ENCODE measurements at regions not wholly inside any gene's neighbourhood (a gene's known extent, or its start where the extent isn't known, plus 50 kb on each side); places are given as distances from the start of the nearest gene placed in this dataset.
"Not testable (repeated sequence)": the region's sequence is repeated elsewhere in the genome, so short reads cannot be mapped to it uniquely, and the experiment has no call there.

DNA sequence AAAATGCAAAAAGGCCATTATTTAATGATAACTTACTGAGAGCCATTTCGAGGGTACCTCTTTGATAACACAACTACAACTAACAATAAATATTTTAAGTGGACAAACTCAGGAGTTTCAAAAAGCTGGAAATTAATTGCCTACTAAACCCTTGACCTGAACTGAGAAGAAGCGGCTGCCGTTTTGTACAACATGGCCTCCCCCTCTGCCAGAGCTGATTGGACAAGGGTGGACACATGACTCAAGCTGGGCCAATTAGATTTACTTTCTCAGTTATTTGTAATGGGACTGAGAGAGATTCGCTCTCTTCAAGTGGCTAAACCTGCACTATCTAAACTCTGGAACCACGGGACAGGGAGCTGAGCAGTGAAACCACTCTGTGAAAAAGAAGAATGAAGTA, 135.9 kb upstream of the SERPINE2 start:
- DNase-seq: peak; percentile 59

GRCh38 chr2:224174521-224174920, 135.4 kb upstream of the SERPINE2 start:
- no peak for DNase-seq

DNA sequence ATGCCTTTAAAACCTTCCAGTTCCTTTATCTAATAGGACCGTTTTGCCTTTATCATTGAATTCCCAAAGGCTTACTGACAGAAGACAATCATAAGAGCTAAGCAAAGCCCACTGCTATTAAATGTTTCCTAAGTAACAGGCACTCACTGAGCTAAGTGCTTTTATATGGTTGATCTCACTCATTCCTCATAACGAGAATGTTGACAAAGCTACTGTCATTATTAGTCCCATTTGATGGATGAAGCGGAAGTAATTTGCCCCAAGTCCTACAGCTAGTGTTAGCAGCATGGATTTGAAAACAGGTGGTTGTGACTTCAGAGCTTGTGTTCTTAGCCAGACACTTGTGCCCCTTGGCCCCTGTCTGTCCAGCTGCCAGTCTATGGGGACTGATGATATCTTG, 134.8 kb upstream of the SERPINE2 start:
- DNase-seq: no peak

GRCh38 chr2:224173210-224173609, 134.1 kb upstream of the SERPINE2 start:
- no peak for DNase-seq

GRCh38 chr2:224171226-224171625, 132.1 kb upstream of the SERPINE2 start:
- DNase-seq: no peak

GRCh38 chr2:224169847-224170246, 130.8 kb upstream of the SERPINE2 start:
- no peak for DNase-seq

DNA sequence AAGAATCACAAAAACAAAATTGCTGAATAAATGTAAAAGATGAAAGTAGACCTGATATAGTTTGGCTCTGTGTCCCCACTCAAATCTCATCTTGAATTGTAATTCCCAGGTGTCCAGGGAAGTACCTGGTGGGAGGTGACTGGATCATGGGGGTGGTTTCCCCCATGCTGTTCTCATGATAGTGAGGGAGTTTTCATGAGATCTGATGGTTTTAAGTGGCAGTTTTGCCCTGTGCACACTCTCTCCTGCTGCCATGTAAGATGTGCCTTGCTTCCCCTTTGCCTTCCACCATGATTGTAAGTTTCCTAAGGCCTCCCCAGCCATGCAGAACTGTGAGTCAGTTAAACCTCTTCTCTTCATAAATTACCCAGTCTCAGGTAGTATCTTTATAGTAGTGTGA, 128.7 kb upstream of the SERPINE2 start:
- DNase-seq: not testable (repeated sequence)

- no peak for DNase-seq
These were observed 127.6 kb upstream of the SERPINE2 start for GRCh38 chr2:224166654-224167053.

DNA sequence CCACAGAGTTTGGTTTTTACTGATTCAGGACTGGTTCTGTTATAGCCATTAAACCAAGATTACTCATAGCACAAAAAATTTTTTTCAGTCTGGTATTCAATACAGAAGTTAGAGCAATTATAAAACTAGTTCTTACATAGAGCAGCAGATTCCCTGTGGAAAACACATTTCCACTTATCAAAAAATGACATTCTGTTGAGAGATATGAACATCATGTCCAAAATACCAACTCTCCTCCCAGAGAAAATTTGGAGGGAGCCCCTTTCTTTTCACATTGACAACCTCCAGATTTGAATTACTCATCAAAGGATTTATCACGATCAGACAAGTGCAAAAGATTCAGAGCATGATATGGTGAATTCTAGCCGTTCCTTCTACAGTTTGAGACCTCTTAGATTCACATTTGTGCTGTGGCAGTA, 126.8 kb upstream of the SERPINE2 start:
- DNase-seq: no peak

DNA sequence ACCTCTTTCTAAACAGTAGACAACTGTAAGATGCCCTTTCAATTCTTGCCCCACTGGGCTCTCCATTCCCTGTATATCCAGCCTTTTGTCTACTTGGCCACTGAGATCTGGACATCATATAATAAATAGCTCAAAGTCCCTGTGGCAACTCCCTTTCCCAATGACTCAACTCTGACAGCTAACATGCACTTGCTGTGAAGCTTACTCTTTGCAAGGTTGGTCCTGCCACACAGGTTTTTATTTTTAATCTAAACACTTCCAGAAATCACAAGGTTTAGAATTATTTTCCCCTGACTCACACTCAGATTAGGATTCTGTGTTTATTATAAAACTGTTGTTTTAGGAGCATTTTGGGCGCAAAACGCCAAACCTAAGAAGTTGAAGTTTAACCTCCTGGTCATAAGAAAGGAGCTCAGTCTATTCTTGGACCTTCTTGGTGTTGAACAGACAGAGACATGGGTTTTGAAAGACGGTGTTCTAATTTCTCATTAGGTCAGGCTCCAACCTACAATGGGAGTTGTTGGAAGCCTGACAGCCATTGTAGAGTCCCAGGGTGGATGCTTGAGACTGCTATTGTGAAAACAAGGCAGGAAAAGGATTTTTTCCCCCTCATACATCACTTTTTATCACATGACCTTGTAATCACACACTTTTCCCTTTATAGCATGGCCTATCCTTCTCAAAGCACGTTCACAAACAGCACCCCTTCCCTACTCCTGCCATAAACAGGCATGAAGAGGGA, 124.7 kb upstream of the SERPINE2 start:
- DNase-seq: no peak

- DNase-seq: no peak
These were observed 123.0 kb upstream of the SERPINE2 start for GRCh38 chr2:224162122-224162521.

GRCh38 chr2:224161712-224162111, 122.6 kb upstream of the SERPINE2 start:
- DNase-seq: no peak

DNA sequence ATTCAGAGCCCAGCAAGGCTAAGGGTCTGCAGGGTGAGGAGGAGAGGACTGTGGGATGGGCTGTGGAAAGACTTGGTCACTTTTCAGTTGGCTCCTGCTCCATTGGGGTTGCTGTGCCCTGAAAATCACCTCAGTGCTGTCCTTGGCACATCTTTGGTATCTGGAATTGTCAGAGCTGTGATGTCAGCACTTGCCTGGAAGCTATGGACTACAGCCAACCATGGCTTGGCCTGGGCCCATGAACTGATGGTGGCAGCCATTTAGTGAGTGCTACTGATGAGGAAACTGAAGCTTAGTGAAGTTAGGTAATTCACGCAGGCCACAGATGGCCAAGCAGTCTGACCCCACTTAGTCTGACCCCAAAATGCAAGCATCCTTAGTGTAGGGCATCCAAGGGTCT, 121.8 kb upstream of the SERPINE2 start:
- no peak for DNase-seq

- DNase-seq: no peak
These were observed 120.4 kb upstream of the SERPINE2 start for GRCh38 chr2:224159345-224159928.

DNA sequence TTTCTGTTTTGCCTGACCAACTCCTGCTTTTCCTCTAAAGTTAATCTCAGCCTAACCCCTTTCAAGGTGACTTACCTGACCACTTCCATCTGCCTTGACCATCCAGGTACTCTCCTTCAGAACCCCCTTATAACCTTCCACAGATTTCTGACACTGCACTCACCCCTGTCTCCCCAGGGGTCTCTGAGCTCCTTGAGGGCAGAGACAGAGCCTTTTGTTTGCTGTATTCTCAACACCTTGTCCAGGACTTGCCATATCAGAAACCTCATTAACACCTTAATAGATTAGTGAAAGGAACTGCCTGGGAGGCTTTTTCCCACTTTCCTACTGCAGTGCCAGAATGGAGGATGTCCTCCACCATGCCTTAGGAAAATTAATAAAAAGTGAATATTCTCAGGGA, 119.7 kb upstream of the SERPINE2 start:
- DNase-seq: no peak

DNA sequence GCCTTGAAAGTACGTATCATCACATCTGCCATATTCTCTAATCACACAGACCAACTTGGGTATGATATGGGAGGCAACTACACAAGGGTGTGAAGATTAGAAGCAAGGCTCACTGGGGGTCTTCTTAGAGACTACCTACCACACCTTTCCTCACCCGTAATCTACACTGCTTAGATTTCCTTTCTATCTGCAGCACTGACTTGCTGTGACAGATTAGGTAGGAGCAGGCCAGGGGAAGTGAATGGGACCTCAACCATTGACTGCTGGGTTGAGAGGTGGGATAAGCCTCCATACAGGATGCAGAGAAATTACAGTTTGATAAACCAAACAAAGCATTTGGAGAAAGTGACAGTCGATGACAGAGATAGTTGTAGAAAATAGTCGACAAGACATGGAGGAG, 119.0 kb upstream of the SERPINE2 start:
- no peak for DNase-seq

DNA sequence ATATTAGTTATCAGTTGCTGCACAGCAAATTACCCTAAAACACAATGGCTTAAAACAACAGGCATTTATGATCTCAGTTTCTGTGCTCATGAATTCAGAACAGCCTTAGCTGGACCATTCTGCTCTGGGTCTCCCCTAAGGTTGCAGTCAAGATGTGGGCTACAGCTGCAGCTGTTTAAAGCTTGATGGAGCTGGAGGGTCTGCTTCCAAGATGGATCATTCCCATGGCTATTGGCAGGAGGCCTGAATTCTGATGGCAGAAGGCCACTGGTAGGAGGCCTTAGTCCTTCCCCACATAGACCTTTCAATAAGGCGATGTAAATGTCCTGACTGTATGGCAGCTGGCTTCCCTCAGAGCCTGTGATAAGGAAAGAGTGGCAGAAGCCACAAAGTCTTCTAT, 118.6 kb upstream of the SERPINE2 start:
- DNase-seq: no peak

- no peak for DNase-seq
These were observed 117.3 kb upstream of the SERPINE2 start for GRCh38 chr2:224156436-224156835.

- DNase-seq: no peak
These were observed 116.8 kb upstream of the SERPINE2 start for GRCh38 chr2:224155896-224156295.

- no peak for DNase-seq
These were observed 116.3 kb upstream of the SERPINE2 start for GRCh38 chr2:224155371-224155770.

GRCh38 chr2:224151680-224152310, 112.7 kb upstream of the SERPINE2 start:
- no peak for DNase-seq

DNA sequence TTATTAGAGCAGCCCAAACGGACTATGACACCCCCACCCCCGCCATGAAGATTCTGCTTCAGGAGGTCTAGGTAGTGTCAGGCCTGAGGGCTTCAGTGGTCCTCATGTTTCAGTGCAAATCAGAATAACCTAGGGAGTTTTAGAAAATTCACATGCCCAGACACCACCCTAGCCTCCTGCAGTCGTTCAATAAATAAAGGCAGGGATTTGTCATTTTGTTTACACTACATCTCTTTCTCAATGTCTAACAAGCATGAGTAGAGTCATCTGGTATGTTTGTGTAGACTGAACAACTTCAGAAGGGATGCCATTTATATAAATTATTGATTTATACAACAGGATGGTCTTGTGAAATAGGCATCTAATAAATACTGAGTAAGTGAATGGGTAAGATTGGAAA, 112.1 kb upstream of the SERPINE2 start:
- DNase-seq: no peak

- DNase-seq: not testable (repeated sequence)
These were observed 109.0 kb upstream of the SERPINE2 start for GRCh38 chr2:224148058-224148457.

- no peak for DNase-seq
These were observed 108.1 kb upstream of the SERPINE2 start for GRCh38 chr2:224147174-224147573.
